ENCODE measurements at regions not wholly inside any gene's neighbourhood (a gene's known extent, or its start where the extent isn't known, plus 50 kb on each side); places are given as distances from the start of the nearest gene placed in this dataset.

- TF ChIP-seq SP1 (IDR thresholded peaks at IDR 0.05), result no peak
Measured at GRCh38 chr1:229990326-229990725, 76.7 kb upstream of the GALNT2 start (continued).

GRCh38 chr1:229991104-229991513, 75.9 kb upstream of the GALNT2 start:
- DNase-seq (ENCODE audit: low spot score), result no peak
- 82% methylated on average over 8 of the region's 8 CpGs for WGBS
- Histone ChIP-seq H3K9me3 (ENCODE audit: control insufficient read depth in 4 of 4, low read length in 3 of 4) (no peaks in the 10 kb centered on the region), H3K4me1 (ENCODE audit: control insufficient read depth in 4 of 4, insufficient read depth in 4 of 4, low read length in 3 of 4) (no peaks in the 10 kb centered on the region), H3K36me3 (ENCODE audit: control insufficient read depth in 4 of 4, insufficient read depth in 3 of 4, low read depth in 1 of 4, low read length in 3 of 4) (no peaks in the 10 kb centered on the region), H3K9ac (ENCODE audit: low read depth in 1 of 2, low read length in 2 of 2) (no peak overlapping the region), H3K27ac (ENCODE audit: low read depth in 1 of 2, low read length in 2 of 2) (no peak overlapping the region), H3K27me3 (ENCODE audit: control insufficient read depth in 4 of 4, insufficient read depth in 4 of 4, low read length in 3 of 4) (no peaks in the 10 kb centered on the region), H3K4me3 (ENCODE audit: low read depth in 1 of 3, low read length in 3 of 3) (no peak overlapping the region)
- TF ChIP-seq FOXA1 (IDR thresholded peaks at IDR 0.05) (no peak), NR2F2 (IDR thresholded peaks at IDR 0.05) (no peak), RAD21 (IDR thresholded peaks at IDR 0.05) (no peak), HNF4G (IDR thresholded peaks at IDR 0.05) (no peak), MAX (IDR thresholded peaks at IDR 0.05) (no peak), CTCF (IDR thresholded peaks at IDR 0.05; ENCODE audit: low read depth, low read length, missing input control) (no peak), YY1 (IDR thresholded peaks at IDR 0.05) (no peak), GABPA (IDR thresholded peaks at IDR 0.05 in 1 of 2, conservative IDR thresholded peaks at IDR 0.05 in 1 of 2) (no peak), ATF3 (IDR thresholded peaks at IDR 0.05) (no peak), REST (IDR thresholded peaks at IDR 0.05) (no peak), HNF4A (conservative IDR thresholded peaks at IDR 0.05) (no peak), JUND (IDR thresholded peaks at IDR 0.05) (no peak), FOXA2 (IDR thresholded peaks at IDR 0.05) (no peak), TAF1 (conservative IDR thresholded peaks at IDR 0.05) (no peak), ZBTB33 (IDR thresholded peaks at IDR 0.05) (no peak), RXRA (IDR thresholded peaks at IDR 0.05) (no peak)

All from liver (tissue), 8 donors.